ENCODE measurements at regions not wholly inside any gene's neighbourhood (a gene's known extent, or its start where the extent isn't known, plus 50 kb on each side); places are given as distances from the start of the nearest gene placed in this dataset.

- SMC1A ChIA-PET (ENCODE audit: uncharacterized antibody, unreplicated experiment) = interaction anchor here (0.6 kb wide), 1 partner anchor 102 kb away, joined by 4 read pairs; no protein-coding TSS in a partner anchor
- TF ChIP-seq, protein P1, sequence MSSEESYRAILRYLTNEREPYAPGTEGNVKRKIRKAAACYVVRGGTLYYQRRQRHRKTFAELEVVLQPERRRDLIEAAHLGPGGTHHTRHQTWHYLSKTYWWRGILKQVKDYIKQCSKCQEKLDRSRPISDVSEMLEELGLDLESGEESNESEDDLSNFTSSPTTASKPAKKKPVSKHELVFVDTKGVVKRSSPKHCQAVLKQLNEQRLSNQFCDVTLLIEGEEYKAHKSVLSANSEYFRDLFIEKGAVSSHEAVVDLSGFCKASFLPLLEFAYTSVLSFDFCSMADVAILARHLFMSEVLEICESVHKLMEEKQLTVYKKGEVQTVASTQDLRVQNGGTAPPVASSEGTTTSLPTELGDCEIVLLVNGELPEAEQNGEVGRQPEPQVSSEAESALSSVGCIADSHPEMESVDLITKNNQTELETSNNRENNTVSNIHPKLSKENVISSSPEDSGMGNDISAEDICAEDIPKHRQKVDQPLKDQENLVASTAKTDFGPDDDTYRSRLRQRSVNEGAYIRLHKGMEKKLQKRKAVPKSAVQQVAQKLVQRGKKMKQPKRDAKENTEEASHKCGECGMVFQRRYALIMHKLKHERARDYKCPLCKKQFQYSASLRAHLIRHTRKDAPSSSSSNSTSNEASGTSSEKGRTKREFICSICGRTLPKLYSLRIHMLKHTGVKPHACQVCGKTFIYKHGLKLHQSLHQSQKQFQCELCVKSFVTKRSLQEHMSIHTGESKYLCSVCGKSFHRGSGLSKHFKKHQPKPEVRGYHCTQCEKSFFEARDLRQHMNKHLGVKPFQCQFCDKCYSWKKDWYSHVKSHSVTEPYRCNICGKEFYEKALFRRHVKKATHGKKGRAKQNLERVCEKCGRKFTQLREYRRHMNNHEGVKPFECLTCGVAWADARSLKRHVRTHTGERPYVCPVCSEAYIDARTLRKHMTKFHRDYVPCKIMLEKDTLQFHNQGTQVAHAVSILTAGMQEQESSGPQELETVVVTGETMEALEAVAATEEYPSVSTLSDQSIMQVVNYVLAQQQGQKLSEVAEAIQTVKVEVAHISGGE (CRISPR knock-in tag; IDR thresholded peaks at IDR 0.05) = no peak
- no peak for TF ChIP-seq GATAD2B (conservative IDR thresholded peaks at IDR 0.05; ENCODE audit: low read depth)
- no peak for TF ChIP-seq JUND (IDR thresholded peaks at IDR 0.05; ENCODE audit: low read depth, low read length)
- TF ChIP-seq SREBF2 (IDR thresholded peaks at IDR 0.05; ENCODE audit: low read length) = no peak
- TF ChIP-seq SPI1 (IDR thresholded peaks at IDR 0.05; ENCODE audit: borderline replicate concordance, insufficient read depth, low read depth, low read length) = no peak
- TF ChIP-seq RELA (IDR thresholded peaks at IDR 0.05; ENCODE audit: borderline replicate concordance, partially characterized antibody) = no peak
- no peak for TF ChIP-seq ASH2L (IDR thresholded peaks at IDR 0.05; ENCODE audit: borderline replicate concordance, low read depth)
- 68% methylated on average over 3 of the region's 3 CpGs for WGBS (ENCODE audit: insufficient coverage, insufficient replicate concordance, low lambda C conversion rate, missing lambda C conversion rate)
- Histone ChIP-seq H2AFZ (ENCODE audit: control insufficient read depth, low read depth, low read length) (no peak overlapping the region), H3K9ac (ENCODE audit: control insufficient read depth, insufficient read depth, low read length) (no peak overlapping the region), H3K27ac (ENCODE audit: control insufficient read depth, insufficient read depth) (no peak overlapping the region; the same call in 1 of the 2 replicates), H3K4me3 (no peak overlapping the region), H3K27me3 (replicated peaks in 1 of 2; ENCODE audit: control insufficient read depth in 2 of 2, insufficient read depth in 2 of 2, low read length in 1 of 2) (no peaks in the 10 kb centered on the region), H3K4me2 (ENCODE audit: control insufficient read depth, insufficient read depth) (no peak overlapping the region; the same call in 1 of the 2 replicates), H3K4me1 (ENCODE audit: control insufficient read depth, insufficient read depth, low read length) (peaks cover 7% of the 10 kb centered on the region), H4K20me1 (ENCODE audit: control insufficient read depth, insufficient read depth) (no peaks in the 10 kb centered on the region), H3K36me3 (ENCODE audit: control insufficient read depth in 2 of 2, insufficient read depth in 2 of 2, low read length in 1 of 2) (no peaks in the 10 kb centered on the region), H3K79me2 (ENCODE audit: control insufficient read depth, insufficient read depth, low read length) (no peaks in the 10 kb centered on the region), H3K9me3 (replicated peaks; ENCODE audit: control insufficient read depth, insufficient read depth, low read length) (peaks cover 7% of the 10 kb centered on the region)
- intact Hi-C loops (cut with micrococcal nuclease; ENCODE audit: unreplicated experiment) = no loop called here
- POLR2A ChIA-PET = interaction anchor here (0.7 kb wide), 1 partner anchor 1636 kb away, joined by 5 read pairs; no protein-coding TSS in a partner anchor
- no peak for FAIRE-seq
- CTCF ChIA-PET = no interaction called here
- no peak for ATAC-seq
- in situ Hi-C loops (cut with MboI) = no loop called here
- no TSS peak for BruUV-seq (replicated peaks)
- peak; percentile 13 for DNase-seq (ENCODE audit: low read depth, low spot score)
- RAD21 ChIA-PET (ENCODE audit: unreplicated experiment) = no interaction called here
These were observed 139.0 kb upstream of the LIPC start for GRCh38 chr15:58292751-58293175.
